ENCODE measurements at regions not wholly inside any gene's neighbourhood (a gene's known extent, or its start where the extent isn't known, plus 50 kb on each side); places are given as distances from the start of the nearest gene placed in this dataset.

DNA sequence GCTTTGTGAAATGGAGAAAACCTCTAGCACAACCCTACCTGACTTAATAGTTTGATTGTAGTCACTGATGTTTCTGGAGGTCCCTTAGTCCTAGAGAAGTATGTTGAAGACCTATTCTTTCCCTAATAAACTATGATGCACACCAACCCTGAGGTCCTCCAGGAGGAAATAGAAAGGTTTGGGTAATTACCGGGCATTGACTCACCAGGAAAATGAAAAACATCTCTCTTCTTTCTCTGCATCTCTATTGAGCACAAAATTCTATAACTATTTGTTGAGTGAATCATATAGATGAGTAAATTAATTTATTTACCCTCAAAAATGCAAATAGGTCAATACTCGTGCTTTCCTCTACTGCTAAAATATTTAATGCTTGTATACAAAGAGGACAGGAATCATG is 582.4 kb upstream of the FAM241A start:
- Histone ChIP-seq H3K27me3 (ENCODE audit: insufficient read depth, low read length) (no peaks in the 10 kb centered on the region), H2AFZ (ENCODE audit: low read length, unreplicated experiment) (peak overlapping the region; percentile 32), H3K27ac (ENCODE audit: low read depth, low read length) (0 out of 2 replicates have a peak overlapping the region, but pooled peaks have one; percentile 36), H3K36me3 (ENCODE audit: insufficient read depth, low read length) (no peaks in the 10 kb centered on the region), H3K4me1 (ENCODE audit: control insufficient read depth, insufficient read depth, low read length, unreplicated experiment) (peaks cover 6% of the 10 kb centered on the region), H3K4me3 (ENCODE audit: low read depth, low read length) (no peak overlapping the region), H3K79me2 (ENCODE audit: control insufficient read depth, insufficient read depth, low read length, unreplicated experiment) (no peaks in the 10 kb centered on the region)

DNA sequence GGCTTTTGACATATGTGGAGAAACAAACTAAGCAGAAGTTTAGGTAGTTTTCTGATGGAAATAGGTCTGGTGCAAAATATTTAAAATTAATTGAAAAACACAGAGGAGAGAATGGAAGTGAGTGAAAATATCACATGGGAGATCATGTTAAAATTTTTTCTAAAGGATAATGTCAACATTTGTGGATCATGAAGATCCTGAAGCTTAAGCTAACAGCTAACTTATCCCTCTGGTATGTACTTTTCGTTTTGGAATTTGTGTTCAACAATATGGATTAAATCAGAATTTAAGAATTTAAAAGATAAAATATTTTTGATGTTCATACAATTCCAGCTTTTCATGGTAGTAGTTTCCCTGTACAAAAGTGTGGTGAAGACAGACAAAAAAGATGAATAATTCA is 572.8 kb upstream of the FAM241A start:
- H3K79me2 ChIP-seq (ENCODE audit: control insufficient read depth, insufficient read depth, low read length, unreplicated experiment), result no peaks in the 10 kb centered on the region
- no peak overlapping the region for H3K27ac ChIP-seq (ENCODE audit: low read depth, low read length)
- H2AFZ ChIP-seq (ENCODE audit: low read length, unreplicated experiment), result no peak overlapping the region
- no peak overlapping the region for H3K4me3 ChIP-seq (ENCODE audit: low read depth, low read length)
- H3K27me3 ChIP-seq (ENCODE audit: insufficient read depth, low read length), result no peaks in the 10 kb centered on the region
- H3K4me1 ChIP-seq (ENCODE audit: control insufficient read depth, insufficient read depth, low read length, unreplicated experiment), result no peaks in the 10 kb centered on the region
- H3K36me3 ChIP-seq (ENCODE audit: insufficient read depth, low read length), result no peaks in the 10 kb centered on the region

DNA sequence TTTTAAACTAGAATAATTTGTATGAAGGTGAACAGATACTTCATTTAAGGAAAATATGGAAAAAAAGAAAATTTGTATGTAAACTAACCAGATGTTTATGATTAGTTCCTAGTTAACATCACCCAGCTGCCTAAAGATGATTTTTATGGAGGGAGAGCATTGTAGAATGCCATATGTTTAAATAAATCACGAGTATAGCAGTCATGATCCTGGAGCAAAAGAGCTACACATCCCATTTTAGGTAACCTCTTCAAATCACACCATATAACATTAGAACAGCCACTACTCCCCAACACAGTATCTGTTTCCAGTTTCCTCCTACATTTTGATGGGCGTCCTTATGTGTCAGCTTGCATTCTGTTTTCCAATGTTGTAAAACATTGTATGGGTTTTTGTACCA is 571.9 kb upstream of the FAM241A start:
- no peaks in the 10 kb centered on the region for H3K36me3 ChIP-seq (ENCODE audit: insufficient read depth, low read length)
- H3K4me3 ChIP-seq (ENCODE audit: low read depth, low read length), result no peak overlapping the region
- H2AFZ ChIP-seq (ENCODE audit: low read length, unreplicated experiment), result no peak overlapping the region
- H3K4me1 ChIP-seq (ENCODE audit: control insufficient read depth, insufficient read depth, low read length, unreplicated experiment), result no peaks in the 10 kb centered on the region
- H3K79me2 ChIP-seq (ENCODE audit: control insufficient read depth, insufficient read depth, low read length, unreplicated experiment), result no peaks in the 10 kb centered on the region
- no peak overlapping the region for H3K27ac ChIP-seq (ENCODE audit: low read depth, low read length)
- no peaks in the 10 kb centered on the region for H3K27me3 ChIP-seq (ENCODE audit: insufficient read depth, low read length)

DNA sequence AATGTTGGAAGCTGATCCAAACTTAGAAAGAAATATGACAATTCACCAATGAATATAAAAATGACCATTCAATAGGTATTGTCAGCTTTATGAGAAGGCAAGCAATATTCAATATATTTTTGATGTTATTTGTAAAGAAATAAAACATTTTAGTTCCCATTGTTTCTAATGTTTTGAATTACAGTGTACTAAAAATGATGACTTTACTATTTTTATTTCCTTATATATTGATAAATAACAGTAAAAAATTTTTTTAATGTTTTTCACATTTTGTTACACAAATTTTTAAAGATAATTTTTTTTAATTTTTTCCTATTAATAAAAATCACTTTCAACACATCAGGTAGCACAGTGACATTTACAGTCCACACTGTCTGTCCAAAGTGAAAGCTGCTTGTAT is 565.5 kb upstream of the FAM241A start:
- no peak overlapping the region for H3K4me3 ChIP-seq (ENCODE audit: low read depth, low read length)
- H2AFZ ChIP-seq (ENCODE audit: low read length, unreplicated experiment), result no peak overlapping the region

DNA sequence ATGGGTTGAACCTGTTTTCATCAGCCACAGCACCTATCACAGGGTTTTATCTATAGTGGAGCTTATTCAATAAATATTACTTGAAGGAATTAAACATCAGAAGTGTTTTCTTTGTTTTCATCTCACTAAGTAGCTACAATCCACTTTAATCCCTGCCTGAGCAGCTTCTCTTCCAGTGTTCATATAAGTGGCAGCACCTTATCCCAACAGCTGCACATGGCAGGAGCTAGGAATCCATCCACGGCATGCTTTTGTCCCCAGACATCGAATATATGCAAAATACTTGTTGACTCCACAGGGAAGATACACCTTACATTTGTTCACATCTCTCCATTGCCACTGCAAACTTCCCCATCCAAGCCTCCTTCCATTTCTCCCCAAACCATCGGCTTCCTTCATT is 549.8 kb upstream of the FAM241A start:
- Histone ChIP-seq H3K27me3 (ENCODE audit: insufficient read depth, low read length) (no peaks in the 10 kb centered on the region), H3K36me3 (ENCODE audit: insufficient read depth, low read length) (no peaks in the 10 kb centered on the region), H3K27ac (ENCODE audit: low read depth, low read length) (no peak overlapping the region), H3K79me2 (ENCODE audit: control insufficient read depth, insufficient read depth, low read length, unreplicated experiment) (no peaks in the 10 kb centered on the region), H3K4me3 (ENCODE audit: low read depth, low read length) (no peak overlapping the region), H2AFZ (ENCODE audit: low read length, unreplicated experiment) (no peak overlapping the region), H3K4me1 (ENCODE audit: control insufficient read depth, insufficient read depth, low read length, unreplicated experiment) (no peaks in the 10 kb centered on the region)

More for the DNA sequence above, 565.5 kb upstream of the FAM241A start:
- Histone ChIP-seq H3K27me3 (ENCODE audit: insufficient read depth, low read length) (no peaks in the 10 kb centered on the region), H3K79me2 (ENCODE audit: control insufficient read depth, insufficient read depth, low read length, unreplicated experiment) (no peaks in the 10 kb centered on the region), H3K4me1 (ENCODE audit: control insufficient read depth, insufficient read depth, low read length, unreplicated experiment) (no peaks in the 10 kb centered on the region), H3K36me3 (ENCODE audit: insufficient read depth, low read length) (no peaks in the 10 kb centered on the region), H3K27ac (ENCODE audit: low read depth, low read length) (no peak overlapping the region)

DNA sequence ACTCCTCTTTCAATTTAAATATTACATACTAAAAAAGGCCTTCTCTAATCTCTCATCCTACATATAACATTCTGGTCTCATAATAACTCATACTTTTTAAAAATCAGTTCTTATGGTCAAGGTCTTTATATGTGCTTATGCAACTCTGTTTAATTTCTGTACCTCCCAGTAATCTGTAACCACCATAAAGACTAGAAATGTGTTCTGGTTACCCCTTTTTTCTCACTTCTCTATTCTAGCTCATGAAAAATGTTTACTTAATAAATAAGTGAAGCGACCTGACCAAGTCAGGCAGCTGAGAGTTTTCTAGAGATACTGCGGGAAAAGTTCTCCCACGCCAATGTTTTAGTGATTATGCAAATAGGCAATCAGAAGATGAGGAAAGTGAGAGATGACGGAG is 548.8 kb upstream of the FAM241A start:
- H3K4me3 ChIP-seq (ENCODE audit: low read depth, low read length), result no peak overlapping the region
- H3K27me3 ChIP-seq (ENCODE audit: insufficient read depth, low read length), result no peaks in the 10 kb centered on the region
- no peak overlapping the region for H2AFZ ChIP-seq (ENCODE audit: low read length, unreplicated experiment)
- no peaks in the 10 kb centered on the region for H3K36me3 ChIP-seq (ENCODE audit: insufficient read depth, low read length)
- H3K4me1 ChIP-seq (ENCODE audit: control insufficient read depth, insufficient read depth, low read length, unreplicated experiment), result no peaks in the 10 kb centered on the region
- no peaks in the 10 kb centered on the region for H3K79me2 ChIP-seq (ENCODE audit: control insufficient read depth, insufficient read depth, low read length, unreplicated experiment)
- no peak overlapping the region for H3K27ac ChIP-seq (ENCODE audit: low read depth, low read length)

DNA sequence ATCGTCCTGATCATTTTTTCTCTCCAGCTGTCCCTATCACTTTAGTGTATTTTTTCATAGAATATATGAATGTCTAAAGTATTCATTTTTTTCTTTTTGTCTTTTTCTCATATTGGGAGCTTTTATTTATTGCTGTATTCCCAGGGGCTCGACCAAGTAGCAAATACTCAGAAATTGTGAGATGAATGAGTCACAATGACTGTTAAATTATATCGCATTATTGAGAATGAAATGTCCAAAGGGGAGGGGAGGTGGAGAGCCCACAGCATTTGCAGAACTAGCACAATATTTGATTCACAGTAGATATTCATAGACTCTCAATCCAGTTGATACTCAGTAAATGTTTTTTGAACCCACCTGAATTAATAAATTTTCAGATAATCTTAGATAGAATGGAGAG is 543.6 kb upstream of the FAM241A start:
- Histone ChIP-seq H3K27ac (ENCODE audit: low read depth, low read length) (no peak overlapping the region), H2AFZ (ENCODE audit: low read length, unreplicated experiment) (no peak overlapping the region), H3K79me2 (ENCODE audit: control insufficient read depth, insufficient read depth, low read length, unreplicated experiment) (no peaks in the 10 kb centered on the region), H3K27me3 (ENCODE audit: insufficient read depth, low read length) (peaks cover 16% of the 10 kb centered on the region; the same call in 1 of the 2 replicates), H3K4me1 (ENCODE audit: control insufficient read depth, insufficient read depth, low read length, unreplicated experiment) (no peaks in the 10 kb centered on the region), H3K36me3 (ENCODE audit: insufficient read depth, low read length) (no peaks in the 10 kb centered on the region), H3K4me3 (ENCODE audit: low read depth, low read length) (no peak overlapping the region)

DNA sequence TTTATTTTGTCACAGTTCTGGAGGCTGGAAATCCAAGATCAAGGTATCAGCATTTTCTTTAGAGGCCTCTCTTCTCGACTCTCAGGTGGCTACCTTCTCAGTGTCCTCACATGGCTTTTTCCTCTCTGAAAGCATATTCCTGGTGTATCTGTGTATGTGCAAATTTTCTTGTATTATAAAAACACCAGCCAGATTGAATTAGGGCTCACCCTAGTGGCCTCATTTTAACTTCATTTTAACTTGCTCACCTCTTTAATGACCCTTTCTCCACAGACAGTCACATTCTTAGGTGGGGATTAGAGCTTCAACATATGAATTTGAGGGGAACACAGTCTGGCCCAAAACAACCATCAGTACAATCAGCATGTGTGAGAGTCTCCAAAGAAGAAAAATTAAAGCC is 542.4 kb upstream of the FAM241A start:
- H3K79me2 ChIP-seq (ENCODE audit: control insufficient read depth, insufficient read depth, low read length, unreplicated experiment), result no peaks in the 10 kb centered on the region
- H3K4me1 ChIP-seq (ENCODE audit: control insufficient read depth, insufficient read depth, low read length, unreplicated experiment), result no peaks in the 10 kb centered on the region
- peaks cover 26% of the 10 kb centered on the region; the same call in 1 of the 2 replicates for H3K27me3 ChIP-seq (ENCODE audit: insufficient read depth, low read length)
- H3K36me3 ChIP-seq (ENCODE audit: insufficient read depth, low read length), result no peaks in the 10 kb centered on the region
- H2AFZ ChIP-seq (ENCODE audit: low read length, unreplicated experiment), result no peak overlapping the region
- H3K27ac ChIP-seq (ENCODE audit: low read depth, low read length), result no peak overlapping the region
- H3K4me3 ChIP-seq (ENCODE audit: low read depth, low read length), result no peak overlapping the region

DNA sequence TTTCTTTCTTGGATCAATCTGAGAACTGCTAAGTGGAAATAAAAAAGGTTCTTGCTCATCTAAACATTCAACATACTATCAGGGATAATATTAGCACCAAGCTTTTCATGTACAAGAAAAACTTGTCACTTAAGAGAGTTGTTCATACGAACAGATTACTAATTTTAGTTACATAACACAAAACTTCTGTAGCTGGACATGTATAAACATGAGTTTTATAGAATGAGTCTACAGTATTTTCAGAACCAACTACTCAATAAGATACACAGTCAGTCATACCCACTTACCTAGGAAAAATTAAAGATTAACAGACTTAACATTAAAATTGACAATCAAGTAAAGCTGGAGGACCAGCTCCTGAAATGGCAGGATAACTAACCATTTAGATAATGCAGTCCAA is 540.1 kb upstream of the FAM241A start:
- Histone ChIP-seq H3K79me2 (ENCODE audit: control insufficient read depth, insufficient read depth, low read length, unreplicated experiment) (no peaks in the 10 kb centered on the region), H3K4me1 (ENCODE audit: control insufficient read depth, insufficient read depth, low read length, unreplicated experiment) (no peaks in the 10 kb centered on the region), H3K36me3 (ENCODE audit: insufficient read depth, low read length) (no peaks in the 10 kb centered on the region), H2AFZ (ENCODE audit: low read length, unreplicated experiment) (no peak overlapping the region), H3K4me3 (ENCODE audit: low read depth, low read length) (no peak overlapping the region), H3K27me3 (ENCODE audit: insufficient read depth, low read length) (peaks cover 29% of the 10 kb centered on the region), H3K27ac (ENCODE audit: low read depth, low read length) (no peak overlapping the region)

DNA sequence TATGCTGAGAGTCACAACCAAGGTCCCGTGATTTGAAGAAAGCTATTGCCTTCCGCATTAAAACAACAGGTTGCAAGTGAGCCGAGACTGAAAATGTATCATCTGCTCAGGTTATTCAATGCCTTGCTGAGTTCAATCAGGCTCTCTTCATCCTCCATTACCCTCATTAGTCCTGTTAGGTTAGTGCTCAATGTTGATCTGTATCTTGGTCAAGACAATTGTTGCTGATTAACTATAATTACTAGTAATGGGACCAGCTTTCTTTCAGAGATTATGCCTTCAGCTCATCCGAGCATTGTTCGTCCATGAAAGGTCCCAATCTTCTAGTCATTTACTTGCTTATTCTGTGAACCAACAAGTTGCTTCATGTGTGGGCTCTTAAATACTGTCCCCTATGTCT is 534.6 kb upstream of the FAM241A start:
- Histone ChIP-seq H3K27me3 (ENCODE audit: insufficient read depth, low read length) (peaks cover 21% of the 10 kb centered on the region), H3K79me2 (ENCODE audit: control insufficient read depth, insufficient read depth, low read length, unreplicated experiment) (no peaks in the 10 kb centered on the region), H3K36me3 (ENCODE audit: insufficient read depth, low read length) (no peaks in the 10 kb centered on the region), H3K4me1 (ENCODE audit: control insufficient read depth, insufficient read depth, low read length, unreplicated experiment) (no peaks in the 10 kb centered on the region), H3K4me3 (ENCODE audit: low read depth, low read length) (no peak overlapping the region), H2AFZ (ENCODE audit: low read length, unreplicated experiment) (no peak overlapping the region), H3K27ac (ENCODE audit: low read depth, low read length) (no peak overlapping the region)

DNA sequence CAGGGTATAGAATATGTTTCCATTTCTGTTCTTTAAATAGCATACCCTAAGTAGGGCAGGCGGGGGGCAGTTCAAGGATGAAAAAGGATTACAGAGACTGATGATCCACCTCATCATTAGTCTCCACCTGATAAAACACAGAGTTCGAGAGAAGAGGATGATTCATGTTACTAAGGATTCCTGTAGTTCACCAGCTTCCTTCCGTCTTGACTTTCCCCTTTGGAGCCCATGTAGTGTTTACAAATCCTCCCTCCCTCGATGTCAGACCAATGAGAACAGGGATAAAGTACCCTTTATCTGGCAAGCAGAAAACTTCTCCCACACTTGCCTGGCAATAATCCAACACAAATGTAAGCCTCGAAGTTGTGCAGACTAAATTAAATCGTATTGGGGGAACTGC is 526.3 kb upstream of the FAM241A start:
- Histone ChIP-seq H2AFZ (ENCODE audit: low read length, unreplicated experiment) (no peak overlapping the region), H3K27ac (ENCODE audit: low read depth, low read length) (no peak overlapping the region), H3K36me3 (ENCODE audit: insufficient read depth, low read length) (no peaks in the 10 kb centered on the region), H3K27me3 (ENCODE audit: insufficient read depth, low read length) (peaks cover 11% of the 10 kb centered on the region), H3K4me3 (ENCODE audit: low read depth, low read length) (0 out of 2 replicates have a peak overlapping the region, but pooled peaks have one; percentile 5), H3K79me2 (ENCODE audit: control insufficient read depth, insufficient read depth, low read length, unreplicated experiment) (no peaks in the 10 kb centered on the region), H3K4me1 (ENCODE audit: control insufficient read depth, insufficient read depth, low read length, unreplicated experiment) (no peaks in the 10 kb centered on the region)
